Type B pancreatic cell (in vitro differentiated cells): ENCODE measurements at regions not wholly inside any gene's neighbourhood (a gene's known extent, or its start where the extent isn't known, plus 50 kb on each side); places are given as distances from the start of the nearest gene placed in this dataset.
"Not testable (repeated sequence)": the region's sequence is repeated elsewhere in the genome, so short reads cannot be mapped to it uniquely, and the experiment has no call there.

ENCODE experiments used
- DNase-seq: peaks from one replicate; pipeline ENCODE4 v3.0.0; 2021; ENCODE audit warnings: mixed read lengths; ENCODE audit not compliant: unreplicated experiment; ENCODE audit errors: extremely low spot score
- H3K27ac Mint-ChIP-seq: 2 replicates; pipeline ENCODE4 v1.8.0; 2021; ENCODE audit warnings: mild to moderate bottlenecking, mixed read lengths
- H3K27me3 Mint-ChIP-seq: 2 replicates; pipeline ENCODE4 v1.8.0; 2021; ENCODE audit warnings: mixed read lengths
- H3K36me3 Mint-ChIP-seq: 2 replicates; pipeline ENCODE4 v1.8.0; 2021; ENCODE audit warnings: mixed read lengths
- H3K4me1 Mint-ChIP-seq: one replicate; pipeline ENCODE4 v1.8.0; 2021; ENCODE audit warnings: mixed read lengths; ENCODE audit not compliant: unreplicated experiment
- H3K4me3 Mint-ChIP-seq: 2 replicates; pipeline ENCODE4 v1.8.0; 2021; ENCODE audit warnings: mild to moderate bottlenecking, mixed read lengths
- H3K9me3 Mint-ChIP-seq: 2 replicates; pipeline ENCODE4 v1.8.0; 2021; ENCODE audit warnings: mixed read lengths
- CTCF ChIP-seq: fragments of 200-600 bp; sonication (generic); conservative IDR thresholded peaks from 2 replicates; pipeline ENCODE4 v1.5.0; 2021; ENCODE audit warnings: antibody characterized with exemption, mild to moderate bottlenecking

GRCh38 chr22:49344656-49345055 lies 483.0 kb downstream of the BRD1 start:
- no peak for TF ChIP-seq CTCF
- no peaks in the 10 kb centered on the region for H3K36me3 Mint-ChIP-seq
- H3K27me3 Mint-ChIP-seq = peaks cover 22% of the 10 kb centered on the region
- no peak overlapping the region for H3K27ac Mint-ChIP-seq
- H3K9me3 Mint-ChIP-seq = no peaks in the 10 kb centered on the region
- H3K4me1 Mint-ChIP-seq = peaks cover 15% of the 10 kb centered on the region
- DNase-seq = no peak
- no peak overlapping the region for H3K4me3 Mint-ChIP-seq

- Mint-ChIP-seq H3K4me1 (peaks cover 15% of the 10 kb centered on the region), H3K9me3 (no peaks in the 10 kb centered on the region), H3K27ac (no peak overlapping the region), H3K36me3 (no peaks in the 10 kb centered on the region), H3K27me3 (peaks cover 25% of the 10 kb centered on the region), H3K4me3 (no peak overlapping the region)
- TF ChIP-seq CTCF = no peak
- no peak for DNase-seq
These were observed 483.5 kb downstream of the BRD1 start for GRCh38 chr22:49344161-49344560.

- peak; percentile 45 for DNase-seq
- Mint-ChIP-seq H3K27me3 (peaks cover 30% of the 10 kb centered on the region), H3K9me3 (no peaks in the 10 kb centered on the region), H3K4me1 (peaks cover 15% of the 10 kb centered on the region), H3K27ac (no peak overlapping the region), H3K4me3 (no peak overlapping the region), H3K36me3 (no peaks in the 10 kb centered on the region)
- no peak for TF ChIP-seq CTCF
These were observed 487.3 kb downstream of the BRD1 start for GRCh38 chr22:49340406-49340805.

GRCh38 chr22:49336483-49336882 lies 491.2 kb downstream of the BRD1 start:
- peaks cover 34% of the 10 kb centered on the region for H3K27me3 Mint-ChIP-seq
- H3K4me3 Mint-ChIP-seq, DNase-seq, H3K36me3 Mint-ChIP-seq, H3K4me1 Mint-ChIP-seq, H3K27ac Mint-ChIP-seq, H3K9me3 Mint-ChIP-seq: not testable (repeated sequence)

GRCh38 chr22:49334976-49335375 lies 492.7 kb downstream of the BRD1 start:
- Mint-ChIP-seq H3K27me3 (peaks cover 31% of the 10 kb centered on the region), H3K9me3 (no peaks in the 10 kb centered on the region), H3K4me1 (no peaks in the 10 kb centered on the region), H3K36me3 (no peaks in the 10 kb centered on the region), H3K27ac (no peak overlapping the region), H3K4me3 (no peak overlapping the region)
- no peak for TF ChIP-seq CTCF
- peak; percentile 59 for DNase-seq

- no peak overlapping the region for H3K27ac Mint-ChIP-seq
- no peaks in the 10 kb centered on the region for H3K9me3 Mint-ChIP-seq
These were observed 493.3 kb downstream of the BRD1 start for GRCh38 chr22:49334449-49334789.

More at GRCh38 chr22:49334449-49334789, 493.3 kb downstream of the BRD1 start:
- Mint-ChIP-seq H3K27me3 (peaks cover 27% of the 10 kb centered on the region), H3K4me1 (no peaks in the 10 kb centered on the region), H3K4me3 (no peak overlapping the region), H3K36me3 (no peaks in the 10 kb centered on the region)
- DNase-seq = no peak
- no peak for TF ChIP-seq CTCF
